Stimulated activated CD4-positive, alpha-beta T cell treated with anti-CD3 and anti-CD28 coated beads, TNF-alpha, amount 100 ng/mL, for 24 hours (primary cell): ENCODE measurements at regions not wholly inside any gene's neighbourhood (a gene's known extent, or its start where the extent isn't known, plus 50 kb on each side); places are given as distances from the start of the nearest gene placed in this dataset.

Source experiments
- DNase-seq, 3 experiments: peaks; one replicate each; pipeline ENCODE4 v3.0.0-alpha.2; 2020; ENCODE audit warnings: low read depth in 3 of 3

DNA sequence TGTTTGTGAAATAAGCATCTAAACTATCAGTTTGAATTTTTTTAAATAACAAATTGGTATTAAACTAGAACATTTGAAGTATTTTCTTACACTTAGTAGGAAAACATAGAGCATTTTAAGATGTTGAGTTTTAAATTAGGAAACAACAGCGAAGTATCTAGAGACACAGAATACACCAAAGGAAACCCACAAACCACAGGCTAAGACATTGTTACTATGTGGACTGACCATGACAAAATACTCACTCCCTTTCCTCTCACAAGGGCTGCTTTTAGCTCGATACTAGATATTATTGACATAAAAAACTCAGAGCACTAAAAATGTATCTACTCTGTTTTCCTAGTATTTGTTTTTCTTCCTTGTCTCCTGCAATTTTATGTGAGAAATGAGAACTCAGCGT is 266.0 kb upstream of the CITED2 start:
- no peak for DNase-seq

DNA sequence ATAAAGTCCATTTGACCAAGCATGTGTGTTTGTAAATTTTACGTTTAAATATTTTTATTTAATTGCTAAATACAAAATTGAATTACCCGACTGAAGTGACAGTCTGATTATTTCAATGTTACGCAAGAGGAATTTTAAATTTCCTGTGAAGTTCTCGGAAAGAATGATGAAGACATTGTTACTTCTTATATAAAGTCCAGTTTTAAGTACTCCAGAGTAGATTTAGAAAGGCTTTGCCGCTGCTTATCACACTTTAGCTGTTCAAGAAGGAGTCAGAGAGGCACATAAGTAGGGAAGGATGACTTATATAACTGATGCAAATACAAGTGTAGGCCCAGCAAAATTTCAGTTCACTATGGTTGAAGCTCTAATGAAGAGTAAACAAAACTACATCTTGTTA is 265.1 kb upstream of the CITED2 start:
- DNase-seq = no peak

DNA sequence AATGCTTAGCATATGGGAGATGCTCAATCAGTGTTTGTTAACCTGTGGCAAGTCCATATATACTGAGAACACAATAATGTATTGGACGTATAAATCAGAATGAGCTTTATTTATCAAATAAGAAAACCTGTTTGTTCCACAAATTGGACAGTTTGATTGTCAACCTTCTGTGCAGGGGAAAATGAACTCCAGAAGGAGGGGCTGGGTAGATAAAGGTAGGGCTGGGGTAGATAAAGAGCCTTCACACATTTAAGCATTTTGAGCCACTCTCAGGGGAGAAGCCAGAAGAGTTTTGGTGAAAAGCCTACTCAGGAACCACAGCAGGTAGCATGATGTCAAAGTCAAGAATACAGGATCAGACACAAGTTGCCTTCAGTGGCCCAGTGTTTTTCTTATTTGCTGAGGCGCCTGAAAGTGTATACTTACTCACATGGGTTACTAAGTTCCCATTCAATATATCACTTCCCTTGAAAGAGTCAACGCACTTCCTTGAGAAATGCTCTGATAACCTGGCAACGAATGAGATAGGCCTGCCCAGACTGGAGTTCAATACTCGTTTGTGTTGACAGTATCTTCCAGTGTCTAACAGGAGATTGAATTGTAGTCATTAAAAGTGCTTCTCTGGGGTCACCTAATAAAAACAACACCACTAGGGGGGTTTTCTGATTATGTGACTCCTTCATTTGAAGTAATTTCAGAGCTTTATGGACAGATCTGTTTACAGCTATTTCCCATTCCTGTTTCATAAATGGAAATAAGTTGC is 263.9 kb upstream of the CITED2 start:
- DNase-seq = no peak

- DNase-seq = no peak
These were observed 263.3 kb upstream of the CITED2 start for GRCh38 chr6:139637766-139638165.

DNA sequence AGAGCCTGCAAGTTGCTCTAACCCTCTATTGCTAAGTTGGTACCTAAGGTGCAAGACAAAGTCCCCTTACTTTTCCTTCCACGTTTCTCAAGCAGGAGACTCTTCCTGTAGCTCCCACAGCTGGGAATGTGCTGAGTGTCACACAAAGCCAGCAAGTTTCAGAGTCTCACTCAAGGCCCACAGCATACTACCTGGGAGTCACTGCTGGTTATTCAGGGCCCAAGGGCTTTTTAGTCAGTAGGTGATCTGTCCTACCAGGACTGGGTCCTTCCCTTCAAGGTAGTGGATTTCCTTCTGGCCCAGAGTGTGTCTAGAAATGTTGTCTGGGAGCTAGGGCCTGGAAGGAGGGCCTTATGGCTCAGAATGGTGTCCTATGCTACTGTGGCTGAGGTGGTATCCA is 261.9 kb upstream of the CITED2 start:
- DNase-seq = no peak

GRCh38 chr6:139635401-139636130 is 261.1 kb upstream of the CITED2 start:
- DNase-seq = no peak

GRCh38 chr6:139632840-139633239 is 258.4 kb upstream of the CITED2 start:
- no peak for DNase-seq

DNA sequence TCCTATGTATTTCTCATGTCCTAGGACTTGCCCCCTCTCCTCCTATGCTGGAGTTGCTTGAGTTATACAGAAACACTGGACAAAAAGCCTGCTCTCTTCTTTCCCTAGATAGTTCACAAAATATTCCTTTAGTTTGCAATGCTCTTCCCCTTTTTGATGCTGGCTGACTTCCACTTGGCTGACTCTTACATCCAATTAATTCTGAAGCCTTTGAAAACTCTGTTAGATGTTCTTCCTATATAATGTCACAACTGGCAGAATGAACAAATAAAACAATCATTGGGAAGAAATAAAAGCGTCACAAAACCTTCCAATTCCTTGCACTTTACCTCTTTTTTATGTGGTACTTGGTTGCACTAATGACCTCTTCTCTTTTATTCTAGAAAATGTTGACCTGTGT is 253.8 kb upstream of the CITED2 start:
- DNase-seq = no peak

DNA sequence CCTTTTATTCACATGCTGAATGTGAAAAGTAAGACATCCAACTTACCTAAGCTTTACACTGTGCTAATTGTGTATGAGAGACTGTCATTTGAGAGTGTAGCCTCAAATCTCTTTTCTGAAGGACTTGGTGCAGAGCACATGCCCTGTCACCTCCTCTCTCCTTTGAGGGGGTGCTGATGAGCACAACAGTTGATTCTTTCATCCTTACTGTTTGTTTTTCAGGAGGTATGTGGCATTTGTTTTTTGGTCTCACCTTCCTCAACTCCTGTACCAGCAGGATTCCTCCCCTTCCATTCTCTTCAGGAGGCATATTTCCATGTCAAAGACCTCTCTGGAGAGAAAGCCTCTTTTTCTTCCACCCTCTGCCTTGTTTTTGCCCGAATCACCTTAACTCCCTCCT is 252.6 kb upstream of the CITED2 start:
- DNase-seq = no peak

DNA sequence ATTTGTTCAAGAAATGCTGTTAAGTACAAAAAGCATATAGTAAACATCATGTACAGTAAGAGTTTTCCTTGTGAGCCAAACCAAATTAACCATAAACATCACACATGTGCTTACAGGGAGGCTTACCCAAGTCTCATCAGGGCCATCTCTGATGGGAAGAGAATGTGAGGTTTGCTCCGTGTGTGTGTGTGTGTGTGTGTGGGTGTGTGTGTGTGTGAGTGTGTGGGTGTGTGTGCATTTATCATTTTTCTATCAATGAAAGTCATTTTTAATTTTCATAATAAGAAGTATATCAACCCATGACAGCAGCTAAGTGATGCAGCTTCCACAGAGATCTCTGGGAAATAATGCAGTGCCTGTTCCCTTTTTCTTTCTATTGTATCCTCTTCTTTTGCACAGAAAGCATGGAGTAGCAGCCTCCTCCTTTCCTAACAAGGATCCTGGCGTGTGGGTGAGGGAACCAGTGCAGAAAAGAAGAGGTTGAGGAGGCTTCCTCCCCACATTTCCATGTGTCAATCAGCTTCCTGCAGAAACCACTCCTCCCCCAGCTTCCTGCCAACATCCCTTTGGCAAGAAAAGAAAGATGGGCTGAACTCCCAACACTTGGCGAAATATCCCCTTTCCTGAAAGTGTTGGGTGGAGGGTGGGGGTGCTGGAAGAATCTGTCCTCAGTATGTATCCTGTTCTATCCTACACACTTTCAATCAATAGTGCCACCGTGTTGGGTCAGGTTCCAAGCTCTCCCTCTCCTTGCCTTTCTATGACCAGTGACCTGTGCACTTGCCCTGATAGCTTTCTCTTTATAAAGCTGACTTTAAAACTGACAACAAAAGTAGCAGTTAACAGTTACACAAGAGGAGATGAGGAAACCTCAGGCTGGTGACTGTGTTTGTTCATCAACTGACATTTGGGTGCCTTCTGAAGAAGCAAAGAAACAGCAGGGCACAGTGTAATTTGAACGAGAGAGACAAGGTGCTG is 251.8 kb upstream of the CITED2 start:
- DNase-seq = no peak

DNA sequence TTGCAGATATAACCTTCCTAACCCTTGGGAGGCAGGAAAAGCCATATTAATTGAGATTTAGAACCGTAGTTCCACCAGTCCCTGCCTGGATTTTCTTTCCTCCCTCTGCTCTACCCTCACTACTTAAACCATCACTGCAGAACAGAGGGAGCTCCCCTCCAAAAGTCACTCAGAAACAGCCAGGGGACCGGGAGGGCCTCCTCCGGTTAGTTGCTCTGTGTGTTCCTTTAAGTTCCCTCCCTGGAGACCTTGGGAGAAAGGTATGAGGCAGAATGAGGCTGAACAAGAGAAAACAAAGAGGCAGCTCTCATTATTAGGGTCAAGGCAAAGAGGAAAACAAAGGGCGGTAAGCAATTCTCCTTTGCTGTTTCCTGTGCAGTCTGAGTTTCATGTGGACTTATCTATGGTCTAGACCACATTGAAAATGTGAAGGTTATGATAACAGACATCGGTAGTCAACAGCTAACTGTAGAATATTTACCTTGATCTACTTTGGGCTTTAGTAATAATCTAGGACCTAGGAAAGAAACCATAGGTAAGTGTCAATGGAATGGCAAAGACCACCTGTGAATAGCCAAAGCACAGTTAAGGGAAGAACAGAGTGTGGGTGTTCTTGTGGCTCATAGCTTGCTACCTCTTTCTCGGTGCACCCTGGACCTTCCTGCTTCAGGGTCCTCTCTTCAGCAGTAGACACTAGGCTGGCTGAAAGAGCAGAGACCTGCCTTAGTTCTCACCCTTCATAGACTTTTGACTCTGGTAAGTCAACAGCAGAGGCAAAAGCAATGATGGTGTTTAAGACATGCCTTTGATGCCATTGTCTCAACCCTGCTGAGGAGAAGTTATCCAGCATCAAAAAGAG is 250.9 kb upstream of the CITED2 start:
- no peak for DNase-seq

DNA sequence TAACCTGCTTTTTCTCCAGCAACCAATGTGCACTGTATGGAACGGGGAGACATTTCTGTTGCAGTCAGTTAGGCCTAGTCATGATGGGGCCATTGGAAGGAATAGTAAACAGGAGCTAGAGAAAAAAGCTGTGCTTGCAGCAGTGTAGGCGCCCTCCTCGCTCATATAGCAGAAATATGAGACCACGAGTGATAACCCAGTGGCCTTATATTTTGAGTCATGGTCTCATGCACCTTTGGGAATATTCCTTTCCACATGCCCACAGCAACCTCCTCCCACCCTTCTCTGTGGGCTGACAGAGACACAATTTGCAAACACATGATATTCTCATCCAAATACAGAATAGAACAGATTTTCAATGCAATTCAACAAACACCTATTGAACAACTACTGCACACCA is 248.9 kb upstream of the CITED2 start:
- no peak for DNase-seq

DNA sequence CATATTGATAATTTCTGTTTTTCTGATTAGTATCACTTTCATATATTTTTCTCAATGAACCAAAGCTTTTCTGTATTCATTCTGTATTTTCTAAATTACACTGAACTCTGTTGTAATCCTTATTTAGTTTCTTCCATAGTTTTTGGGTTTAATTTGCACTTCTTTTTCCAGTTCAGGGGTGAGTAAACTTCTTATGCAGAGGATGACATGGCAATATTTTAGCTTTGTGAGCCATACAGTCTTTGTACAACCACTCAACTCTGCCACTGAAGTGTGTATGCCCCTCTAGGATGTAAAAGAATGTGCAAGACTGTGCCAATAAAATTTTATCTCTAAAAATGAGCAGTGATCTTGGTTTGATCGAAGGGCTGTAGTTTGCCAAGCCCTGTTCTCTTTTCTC is 239.0 kb upstream of the CITED2 start:
- no peak for DNase-seq

- no peak for DNase-seq
These were observed 237.7 kb upstream of the CITED2 start for GRCh38 chr6:139612135-139612465.

GRCh38 chr6:139611327-139612134 is 237.1 kb upstream of the CITED2 start:
- no peak for DNase-seq

DNA sequence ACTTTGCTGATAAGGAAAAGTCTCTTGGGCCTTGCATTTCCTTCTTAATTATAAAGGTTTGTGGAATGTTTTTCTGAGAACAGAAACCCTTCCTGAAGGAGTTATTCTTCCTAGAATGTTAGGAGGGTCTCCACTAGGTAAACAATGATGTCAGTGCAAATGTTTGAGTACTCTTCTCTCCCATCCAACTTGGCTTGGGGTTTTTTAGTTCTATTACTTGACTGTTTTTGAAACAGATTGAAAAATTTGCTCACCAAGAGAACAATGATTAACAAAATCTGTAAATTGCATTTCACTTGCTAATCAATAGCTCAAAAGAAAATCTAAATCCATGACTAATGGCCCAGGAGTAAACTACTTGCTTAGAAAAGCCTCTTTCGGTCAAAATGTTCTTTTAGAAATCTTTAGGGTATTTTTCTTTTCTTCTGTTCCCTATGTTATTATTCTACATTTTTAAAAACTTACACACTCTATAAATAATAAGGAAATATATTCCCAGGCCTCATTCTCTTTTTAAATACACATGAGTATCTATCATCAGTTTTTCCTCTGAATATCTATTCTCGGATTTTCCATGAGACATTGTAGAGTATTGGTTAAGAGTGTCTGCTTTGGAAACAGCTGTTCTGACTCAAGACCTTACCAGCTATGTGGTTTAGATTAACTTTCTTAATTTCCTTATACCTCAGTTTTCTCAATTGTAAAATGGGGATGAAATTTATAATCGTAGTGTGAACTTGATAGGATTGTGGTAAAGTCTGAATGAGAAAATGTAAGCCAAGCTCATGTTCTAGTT is 234.2 kb upstream of the CITED2 start:
- no peak for DNase-seq

DNA sequence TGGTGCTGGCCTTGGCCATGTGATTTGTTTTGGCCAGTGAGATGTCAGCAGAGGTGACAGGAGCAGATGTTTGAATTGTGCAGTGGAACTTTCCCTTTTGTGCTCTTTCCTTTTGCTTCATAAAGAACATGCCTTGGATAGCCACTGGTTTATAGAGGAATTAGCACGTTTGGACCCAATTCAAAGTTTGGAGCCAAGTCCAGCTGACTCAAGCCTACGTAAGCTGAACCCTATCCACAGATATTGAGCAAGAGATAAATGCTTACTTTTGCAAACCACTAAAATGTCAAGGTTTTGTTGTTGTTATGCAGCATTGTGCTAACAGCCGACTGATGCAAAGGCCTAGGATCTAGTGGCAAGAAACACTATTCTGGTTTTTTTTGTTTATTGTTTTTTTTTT is 230.9 kb upstream of the CITED2 start:
- no peak for DNase-seq

DNA sequence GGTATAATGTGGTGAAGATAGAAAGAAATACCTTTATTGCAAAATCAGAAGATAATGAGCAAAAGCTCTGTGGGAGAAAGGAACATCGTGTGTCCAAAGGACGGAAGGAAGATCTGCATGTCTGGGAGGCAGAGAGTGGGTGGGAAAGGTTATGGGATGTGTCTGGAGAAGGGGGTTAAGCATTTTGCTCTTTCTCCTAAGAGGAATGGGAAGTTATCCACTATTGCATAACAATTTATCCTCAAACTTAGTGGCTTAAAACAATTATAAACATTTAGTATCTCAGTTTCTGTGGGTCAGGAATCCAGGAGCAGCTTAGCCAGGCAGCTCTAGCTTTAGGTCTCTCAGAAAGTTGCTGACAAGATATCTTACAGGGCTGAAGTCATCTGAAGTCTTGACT is 229.1 kb upstream of the CITED2 start:
- no peak for DNase-seq

DNA sequence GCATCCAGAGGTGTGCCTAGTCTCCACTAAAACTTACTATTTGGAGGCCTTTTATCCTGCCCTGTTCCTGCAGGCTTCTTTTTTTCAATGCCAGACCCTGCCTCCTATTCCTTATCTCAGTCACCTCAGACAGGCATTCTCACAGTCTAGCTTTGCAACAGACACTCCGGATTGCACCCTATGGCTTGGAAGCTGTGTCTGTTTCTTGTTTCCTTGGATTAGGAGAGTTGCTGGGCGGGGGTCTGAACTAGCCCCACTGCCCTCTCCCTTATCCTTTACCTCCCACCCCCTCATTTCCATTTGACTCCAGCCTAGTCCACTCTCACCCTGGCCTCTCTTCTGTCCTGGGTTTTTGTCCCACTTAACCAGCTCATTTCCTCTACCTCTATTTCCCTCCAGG is 228.1 kb upstream of the CITED2 start:
- no peak for DNase-seq
